ENCODE measurements at regions not wholly inside any gene's neighbourhood (a gene's known extent, or its start where the extent isn't known, plus 50 kb on each side); places are given as distances from the start of the nearest gene placed in this dataset.

- TF ChIP-seq NRF1 (conservative IDR thresholded peaks at IDR 0.05; ENCODE audit: low read depth, low read length) (no peak), TAF1 (IDR thresholded peaks at IDR 0.05; ENCODE audit: borderline replicate concordance, low read depth, low read length) (no peak), YY1 (IDR thresholded peaks at IDR 0.05; ENCODE audit: low read depth, low read length) (no peak), EZH2 (IDR thresholded peaks at IDR 0.05; ENCODE audit: borderline replicate concordance, control insufficient read depth, low read depth, low read length) (no peak), NFYA (IDR thresholded peaks at IDR 0.05; ENCODE audit: borderline replicate concordance, low read depth, low read length) (no peak), NFIC (IDR thresholded peaks at IDR 0.05; ENCODE audit: low read depth, low read length) (no peak), ZNF274 (IDR thresholded peaks at IDR 0.05; ENCODE audit: insufficient read depth, insufficient read length) (no peak), JUNB (IDR thresholded peaks at IDR 0.05) (no peak), EP300 (IDR thresholded peaks at IDR 0.05; ENCODE audit: borderline replicate concordance in 1 of 2, control insufficient read depth in 1 of 2, low read depth in 2 of 2, low read length in 2 of 2) (no peak), BRCA1 (IDR thresholded peaks at IDR 0.05; ENCODE audit: low read depth, low read length) (no peak)
- TF ChIP-seq, protein P1, sequence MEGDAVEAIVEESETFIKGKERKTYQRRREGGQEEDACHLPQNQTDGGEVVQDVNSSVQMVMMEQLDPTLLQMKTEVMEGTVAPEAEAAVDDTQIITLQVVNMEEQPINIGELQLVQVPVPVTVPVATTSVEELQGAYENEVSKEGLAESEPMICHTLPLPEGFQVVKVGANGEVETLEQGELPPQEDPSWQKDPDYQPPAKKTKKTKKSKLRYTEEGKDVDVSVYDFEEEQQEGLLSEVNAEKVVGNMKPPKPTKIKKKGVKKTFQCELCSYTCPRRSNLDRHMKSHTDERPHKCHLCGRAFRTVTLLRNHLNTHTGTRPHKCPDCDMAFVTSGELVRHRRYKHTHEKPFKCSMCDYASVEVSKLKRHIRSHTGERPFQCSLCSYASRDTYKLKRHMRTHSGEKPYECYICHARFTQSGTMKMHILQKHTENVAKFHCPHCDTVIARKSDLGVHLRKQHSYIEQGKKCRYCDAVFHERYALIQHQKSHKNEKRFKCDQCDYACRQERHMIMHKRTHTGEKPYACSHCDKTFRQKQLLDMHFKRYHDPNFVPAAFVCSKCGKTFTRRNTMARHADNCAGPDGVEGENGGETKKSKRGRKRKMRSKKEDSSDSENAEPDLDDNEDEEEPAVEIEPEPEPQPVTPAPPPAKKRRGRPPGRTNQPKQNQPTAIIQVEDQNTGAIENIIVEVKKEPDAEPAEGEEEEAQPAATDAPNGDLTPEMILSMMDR (IDR thresholded peaks at IDR 0.05 in 2 of 3, conservative IDR thresholded peaks at IDR 0.05 in 1 of 3; ENCODE audit: control insufficient read depth in 2 of 3, extremely low read depth in 1 of 3, insufficient read depth in 1 of 3, low read depth in 3 of 3, low read length in 3 of 3) = no peak
- TF ChIP-seq, protein P2, sequence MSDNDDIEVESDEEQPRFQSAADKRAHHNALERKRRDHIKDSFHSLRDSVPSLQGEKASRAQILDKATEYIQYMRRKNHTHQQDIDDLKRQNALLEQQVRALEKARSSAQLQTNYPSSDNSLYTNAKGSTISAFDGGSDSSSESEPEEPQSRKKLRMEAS (IDR thresholded peaks at IDR 0.05; ENCODE audit: low read depth, low read length) = no peak
Observed at GRCh38 chr13:27005976-27006518, 165.6 kb downstream of the USP12 start.

Measured in GM12878 (cell line).